Colonic mucosa (tissue), 4 donors: ENCODE measurements at regions not wholly inside any gene's neighbourhood (a gene's known extent, or its start where the extent isn't known, plus 50 kb on each side); places are given as distances from the start of the nearest gene placed in this dataset.

Experiments
- DNase-seq: peaks from one replicate; pipeline ENCODE4 v3.0.0-alpha.2; 2020
- H3K27ac ChIP-seq: fragments of 200-600 bp; one replicate; pipeline ENCODE4 v1.8.0; 2021
- H3K27me3 ChIP-seq: fragments of 200-600 bp; one replicate; pipeline ENCODE4 v1.8.0; 2021
- H3K36me3 ChIP-seq: fragments of 200-600 bp; one replicate; pipeline ENCODE4 v1.8.0; 2021
- H3K4me1 ChIP-seq: fragments of 200-600 bp; one replicate; pipeline ENCODE4 v1.8.0; 2021; ENCODE audit warnings: mild to moderate bottlenecking
- H3K4me3 ChIP-seq: fragments of 200-600 bp; one replicate; pipeline ENCODE4 v1.8.0; 2021
- H3K9ac ChIP-seq, 2 donors: one replicate each; pipeline ENCODE4 v1.7.0; 2013; ENCODE audit warnings: control low read depth in 2 of 2, low read depth in 2 of 2, low read length in 2 of 2
- H3K9me3 ChIP-seq: fragments of 200-600 bp; one replicate; pipeline ENCODE4 v1.8.0; 2021
- intact Hi-C: fragments of 100-400 bp; cut with DNase I; formaldehyde crosslinking; loops from one replicate; pipeline ENCODE4 v1.14.1; 2022
- TF ChIP-seq, protein P1 (sequence below): fragments of 200-600 bp; IDR thresholded peaks from one replicate; pipeline ENCODE4 v1.8.0; 2022; ENCODE audit warnings: antibody characterized with exemption, mild to moderate bottlenecking
- donor health status: healthy.
- donor health status: DM: no; HTN: no; CAD: no.
- donor health status: DM: no; HTN: no; CAD: no.

DNA sequence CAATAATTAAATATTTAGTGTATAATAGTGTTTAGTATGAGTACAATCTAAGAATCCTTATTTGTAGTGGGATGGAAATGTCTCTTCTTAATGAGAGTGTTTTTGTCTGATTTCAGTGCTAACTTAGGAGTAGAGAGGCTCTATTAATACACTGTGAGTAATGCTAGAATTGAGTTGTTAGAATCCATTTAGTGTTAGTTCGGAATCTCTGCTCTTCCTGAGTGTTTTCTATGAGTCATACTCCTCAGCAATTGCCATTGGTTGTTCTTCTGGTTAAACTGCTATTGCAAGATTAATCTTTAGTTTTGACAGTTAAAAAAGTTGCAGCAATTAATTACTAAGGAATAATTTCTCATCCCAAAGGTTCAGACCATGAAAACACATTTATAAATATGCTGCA lies 828.6 kb upstream of the POU3F3 start:
- intact Hi-C loops, result no loop called here
- Histone ChIP-seq H3K9ac (no peak overlapping the region), H3K27me3 (no peaks in the 10 kb centered on the region), H3K27ac (no peak overlapping the region), H3K4me3 (no peak overlapping the region), H3K9me3 (no peaks in the 10 kb centered on the region), H3K4me1 (no peaks in the 10 kb centered on the region), H3K36me3 (no peaks in the 10 kb centered on the region)
- TF ChIP-seq, protein P1, sequence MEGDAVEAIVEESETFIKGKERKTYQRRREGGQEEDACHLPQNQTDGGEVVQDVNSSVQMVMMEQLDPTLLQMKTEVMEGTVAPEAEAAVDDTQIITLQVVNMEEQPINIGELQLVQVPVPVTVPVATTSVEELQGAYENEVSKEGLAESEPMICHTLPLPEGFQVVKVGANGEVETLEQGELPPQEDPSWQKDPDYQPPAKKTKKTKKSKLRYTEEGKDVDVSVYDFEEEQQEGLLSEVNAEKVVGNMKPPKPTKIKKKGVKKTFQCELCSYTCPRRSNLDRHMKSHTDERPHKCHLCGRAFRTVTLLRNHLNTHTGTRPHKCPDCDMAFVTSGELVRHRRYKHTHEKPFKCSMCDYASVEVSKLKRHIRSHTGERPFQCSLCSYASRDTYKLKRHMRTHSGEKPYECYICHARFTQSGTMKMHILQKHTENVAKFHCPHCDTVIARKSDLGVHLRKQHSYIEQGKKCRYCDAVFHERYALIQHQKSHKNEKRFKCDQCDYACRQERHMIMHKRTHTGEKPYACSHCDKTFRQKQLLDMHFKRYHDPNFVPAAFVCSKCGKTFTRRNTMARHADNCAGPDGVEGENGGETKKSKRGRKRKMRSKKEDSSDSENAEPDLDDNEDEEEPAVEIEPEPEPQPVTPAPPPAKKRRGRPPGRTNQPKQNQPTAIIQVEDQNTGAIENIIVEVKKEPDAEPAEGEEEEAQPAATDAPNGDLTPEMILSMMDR, result no peak
- DNase-seq, result no peak

DNA sequence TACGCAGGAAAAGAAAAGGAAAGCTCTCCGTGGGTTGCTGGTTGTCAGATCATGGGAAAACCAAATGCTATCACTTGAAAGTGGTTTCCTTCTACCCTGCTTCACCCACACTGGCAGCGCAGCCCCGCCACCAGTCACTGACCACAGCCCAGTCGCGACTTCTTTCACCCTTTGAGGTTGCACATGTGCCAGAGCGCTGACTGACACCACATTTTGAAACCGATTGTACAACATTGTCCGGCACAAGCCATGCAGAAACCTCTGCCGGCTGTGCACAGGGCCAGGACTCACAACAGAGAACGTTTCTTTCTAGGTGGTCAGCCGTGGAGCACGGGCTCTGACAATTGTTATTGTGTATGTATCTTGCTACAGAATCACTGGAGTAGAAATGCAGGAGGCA lies 827.2 kb upstream of the POU3F3 start:
- Histone ChIP-seq H3K27ac (no peak overlapping the region), H3K4me3 (no peak overlapping the region), H3K9ac (no peak overlapping the region), H3K9me3 (no peaks in the 10 kb centered on the region), H3K4me1 (no peaks in the 10 kb centered on the region), H3K27me3 (no peaks in the 10 kb centered on the region), H3K36me3 (no peaks in the 10 kb centered on the region)
- DNase-seq, result no peak
- TF ChIP-seq, protein P1, result no peak
- intact Hi-C loops, result no loop called here

DNA sequence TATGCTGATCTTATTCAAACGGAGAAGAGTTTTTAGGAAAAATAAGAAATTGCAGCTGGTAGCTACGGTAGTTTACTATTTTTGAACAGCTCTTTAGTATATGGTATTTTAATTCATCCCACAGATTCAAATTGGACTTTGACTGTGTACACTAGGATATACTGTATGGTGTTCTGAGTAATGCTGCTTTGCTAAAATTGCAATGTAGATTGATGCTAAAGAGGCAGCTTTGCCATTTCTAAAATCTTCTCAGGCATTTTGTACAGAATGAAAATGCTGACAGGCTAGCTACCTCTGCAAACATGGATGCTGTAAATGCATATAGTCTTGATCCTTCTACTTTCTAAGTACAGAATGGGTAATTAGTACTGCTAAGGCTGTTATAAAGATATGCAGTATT lies 826.6 kb upstream of the POU3F3 start:
- Histone ChIP-seq H3K27me3 (no peaks in the 10 kb centered on the region), H3K27ac (no peak overlapping the region), H3K9me3 (no peaks in the 10 kb centered on the region), H3K9ac (no peak overlapping the region), H3K36me3 (no peaks in the 10 kb centered on the region), H3K4me1 (no peaks in the 10 kb centered on the region), H3K4me3 (no peak overlapping the region)
- DNase-seq, result no peak
- TF ChIP-seq, protein P1, result no peak
- intact Hi-C loops, result no loop called here

DNA sequence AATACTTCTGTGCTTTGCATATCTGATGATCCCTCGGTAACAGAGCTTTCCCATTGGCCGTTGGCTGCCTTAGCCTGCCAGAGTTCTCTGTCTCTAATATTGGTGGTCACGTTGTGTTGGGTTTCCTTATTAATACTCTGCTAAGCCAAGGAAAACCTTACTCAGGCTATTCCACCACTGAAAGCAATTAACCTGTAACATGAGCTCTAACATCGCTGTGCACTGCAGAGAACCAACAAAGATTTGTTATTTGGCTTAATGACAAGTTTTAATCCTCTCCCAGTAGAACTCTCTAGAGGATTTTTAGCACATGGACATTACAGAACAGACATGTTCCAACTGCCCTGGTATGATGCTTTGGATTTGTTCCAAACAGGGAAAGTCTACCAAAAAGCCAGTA lies 825.9 kb upstream of the POU3F3 start:
- no peaks in the 10 kb centered on the region for H3K4me1 ChIP-seq
- no peak for DNase-seq
- TF ChIP-seq, protein P1, result no peak
- intact Hi-C loops, result no loop called here
- H3K27me3 ChIP-seq, result no peaks in the 10 kb centered on the region
- H3K4me3 ChIP-seq, result no peak overlapping the region
- no peaks in the 10 kb centered on the region for H3K9me3 ChIP-seq
- H3K36me3 ChIP-seq, result no peaks in the 10 kb centered on the region
- H3K27ac ChIP-seq, result no peak overlapping the region
- H3K9ac ChIP-seq, result no peak overlapping the region

DNA sequence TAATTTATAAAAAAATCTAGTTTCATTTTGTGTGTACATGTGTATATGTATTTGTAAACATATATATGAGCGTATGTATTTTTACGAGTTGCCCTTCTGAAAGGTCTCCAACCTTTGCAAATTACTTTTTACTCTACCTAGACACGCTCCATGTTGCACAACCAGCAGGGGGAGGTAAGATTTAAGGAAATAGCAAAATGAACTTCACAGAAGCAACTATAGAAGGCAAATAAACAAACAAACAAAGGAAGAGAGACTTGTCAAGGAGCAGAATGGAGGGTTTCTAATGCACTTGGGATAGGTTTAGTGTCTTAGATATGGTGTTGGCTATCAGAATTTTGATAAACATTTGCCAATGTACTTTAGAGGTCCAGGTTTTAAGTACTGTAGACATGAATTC lies 820.5 kb upstream of the POU3F3 start:
- TF ChIP-seq, protein P1, result no peak
- Histone ChIP-seq H3K36me3 (no peaks in the 10 kb centered on the region), H3K9ac (no peak overlapping the region), H3K27ac (no peak overlapping the region), H3K27me3 (no peaks in the 10 kb centered on the region), H3K4me1 (no peaks in the 10 kb centered on the region), H3K9me3 (no peaks in the 10 kb centered on the region), H3K4me3 (no peak overlapping the region)
- intact Hi-C loops, result no loop called here
- DNase-seq, result no peak

DNA sequence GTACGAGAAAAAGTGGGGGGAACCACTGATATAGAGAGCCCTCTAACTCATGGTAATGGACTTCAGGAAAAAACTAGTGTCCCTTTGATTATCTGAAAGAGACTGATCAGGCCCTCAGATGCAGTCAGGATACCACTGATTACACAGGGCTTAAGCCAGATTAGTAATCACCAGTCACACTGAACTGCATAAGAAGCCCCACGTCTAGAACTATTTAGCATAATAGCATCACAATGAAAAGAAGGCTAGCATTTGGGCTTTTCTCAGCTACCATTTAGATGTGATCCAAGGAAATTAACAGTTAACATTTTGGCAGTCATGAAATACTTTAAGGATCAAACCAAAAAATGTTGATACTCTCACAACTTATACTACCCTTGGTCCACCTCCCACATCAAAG lies 813.1 kb upstream of the POU3F3 start:
- Histone ChIP-seq H3K9me3 (no peaks in the 10 kb centered on the region), H3K9ac (no peak overlapping the region), H3K27me3 (no peaks in the 10 kb centered on the region), H3K36me3 (no peaks in the 10 kb centered on the region), H3K4me1 (no peaks in the 10 kb centered on the region), H3K4me3 (no peak overlapping the region), H3K27ac (no peak overlapping the region)
- TF ChIP-seq, protein P1, result no peak
- intact Hi-C loops, result no loop called here
- no peak for DNase-seq
